Body of pancreas (tissue), 4 donors: ENCODE measurements at regions not wholly inside any gene's neighbourhood (a gene's known extent, or its start where the extent isn't known, plus 50 kb on each side); places are given as distances from the start of the nearest gene placed in this dataset.

Experiments used
- ATAC-seq: fragments of 150-250 bp; one replicate; pipeline ENCODE4 v1.9.1; 2016
- DNase-seq, 4 donors: peaks; one replicate each; pipeline ENCODE4 v3.0.0-alpha.2; 2019
- H3K27ac ChIP-seq, 4 donors: fragments of 200-600 bp; sonication (generic); 1 replicate in 3 of 4; 2 replicates in 1 of 4; pipeline versions ENCODE4 v1.5.1 to v1.6.1; 2016 to 2019; ENCODE audit warnings: mild to moderate bottlenecking in 1 of 4, mixed read lengths in 1 of 4, moderate library complexity in 1 of 4
- H3K27me3 ChIP-seq, 2 donors: fragments of 200-600 bp; sonication (generic); one replicate each; pipeline ENCODE4 v1.6.0; 2016; ENCODE audit warnings: mild to moderate bottlenecking in 1 of 2
- H3K36me3 ChIP-seq, 2 donors: fragments of 200-600 bp; sonication (generic); replicated peaks in 1 of 2; 2 replicates each; pipeline ENCODE4 v1.5.1; 2016; ENCODE audit warnings: low read depth in 2 of 2; ENCODE audit not compliant: insufficient read depth in 1 of 2
- H3K4me1 ChIP-seq: fragments of 200-600 bp; sonication (generic); one replicate; pipeline ENCODE4 v1.6.0; 2016
- H3K4me3 ChIP-seq, 2 donors: fragments of 200-600 bp; sonication (generic); 1 replicate in 1 of 2; 2 replicates in 1 of 2; pipeline ENCODE4 v1.5.1; 2016 to 2019
- H3K9me3 ChIP-seq, 3 donors: fragments of 200-600 bp; sonication (generic); 1 replicate in 2 of 3; 2 replicates in 1 of 3; pipeline ENCODE4 v1.5.1; 2016
- CTCF ChIP-seq, 7 experiments: fragments of 450-650 bp in 4 of 7; fragments of 200-600 bp in 3 of 7; sonication (generic) in 3 of 7; IDR thresholded peaks; one replicate each; pipeline ENCODE4 v1.5.1; 2016 to 2019; ENCODE audit warnings: antibody characterized with exemption in 7 of 7
- POLR2A ChIP-seq, 3 donors: fragments of 450-650 bp; IDR thresholded peaks; one replicate each; pipeline ENCODE4 v1.6.1; 2016; ENCODE audit warnings: antibody characterized with exemption in 3 of 3, mild to moderate bottlenecking in 2 of 3
- WGBS, 2 donors: methylation state at CpG; one replicate each; pipeline ENCODE4 v1.1.5; 2017; 5-methylcytosine and 5-hydroxymethylcytosine counted together
- intact Hi-C: fragments of 100-400 bp; cut with DNase I; formaldehyde crosslinking; loops from one replicate; pipeline ENCODE4 v1.15.1; 2023

DNA sequence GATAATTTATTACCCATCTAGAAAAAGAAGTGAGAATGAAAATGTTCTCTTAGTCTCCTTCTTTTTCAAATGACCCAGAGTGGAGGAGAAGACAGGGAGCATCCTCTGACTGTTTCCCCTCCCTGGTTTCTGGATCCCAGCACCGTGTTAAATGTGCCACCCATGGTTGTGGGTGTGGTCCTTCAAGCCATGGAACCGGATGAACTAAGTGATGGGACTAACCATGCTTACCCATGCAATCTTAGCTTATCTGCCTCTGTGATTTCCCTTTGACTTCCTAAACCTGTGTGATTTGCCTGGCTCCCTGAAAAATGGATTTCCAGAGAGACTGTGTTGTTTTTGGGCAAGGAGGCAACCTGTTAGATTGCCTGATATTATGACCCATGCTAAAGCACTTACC lies 437.1 kb downstream of the MAGEB5 start:
- Histone ChIP-seq H3K27me3 (no peaks in the 10 kb centered on the region), H3K4me1 (no peaks in the 10 kb centered on the region), H3K4me3 (no peak overlapping the region), H3K9me3 (peaks cover 0 to 6% (median 0%) of the 10 kb centered on the region in 3 donors), H3K36me3 (no peaks in the 10 kb centered on the region), H3K27ac (no peak overlapping the region)
- TF ChIP-seq CTCF (IDR thresholded peaks at IDR 0.05) (no peak), POLR2A (IDR thresholded peaks at IDR 0.05) (no peak)
- WGBS, 2 donors, result 73% methylated on average over 2 of the region's 2 CpGs; no CpG with 5 or more reads in 1 of the 2 donors
- ATAC-seq (no peak), DNase-seq (no peak)
- intact Hi-C loops, result no loop called here

- intact Hi-C loops, result no loop called here
- Histone ChIP-seq H3K9me3 (peaks cover 0 to 6% (median 0%) of the 10 kb centered on the region in 3 donors), H3K4me1 (no peaks in the 10 kb centered on the region), H3K36me3 (no peaks in the 10 kb centered on the region), H3K4me3 (no peak overlapping the region), H3K27me3 (no peaks in the 10 kb centered on the region), H3K27ac (no peak overlapping the region)
- DNase-seq (no peak), ATAC-seq (no peak)
- TF ChIP-seq POLR2A (IDR thresholded peaks at IDR 0.05) (no peak), CTCF (IDR thresholded peaks at IDR 0.05) (no peak)
Observed at GRCh38 chrX:26651755-26652154, 435.8 kb downstream of the MAGEB5 start.

- Histone ChIP-seq H3K27ac (no peak overlapping the region), H3K36me3 (no peaks in the 10 kb centered on the region), H3K9me3 (peaks cover 0 to 6% (median 0%) of the 10 kb centered on the region in 3 donors), H3K27me3 (no peaks in the 10 kb centered on the region), H3K4me1 (no peaks in the 10 kb centered on the region), H3K4me3 (no peak overlapping the region)
- TF ChIP-seq CTCF (IDR thresholded peaks at IDR 0.05), result peak in 1 of 7 experiments; percentile 9
- TF ChIP-seq POLR2A (IDR thresholded peaks at IDR 0.05), result no peak
- intact Hi-C loops, result no loop called here
- no peak for DNase-seq
- ATAC-seq, result no peak
- 42 to 57% methylated on average over 6 to 7 of the region's 7 CpGs for WGBS, 2 donors
Observed at GRCh38 chrX:26649534-26649933, 433.6 kb downstream of the MAGEB5 start.

DNA sequence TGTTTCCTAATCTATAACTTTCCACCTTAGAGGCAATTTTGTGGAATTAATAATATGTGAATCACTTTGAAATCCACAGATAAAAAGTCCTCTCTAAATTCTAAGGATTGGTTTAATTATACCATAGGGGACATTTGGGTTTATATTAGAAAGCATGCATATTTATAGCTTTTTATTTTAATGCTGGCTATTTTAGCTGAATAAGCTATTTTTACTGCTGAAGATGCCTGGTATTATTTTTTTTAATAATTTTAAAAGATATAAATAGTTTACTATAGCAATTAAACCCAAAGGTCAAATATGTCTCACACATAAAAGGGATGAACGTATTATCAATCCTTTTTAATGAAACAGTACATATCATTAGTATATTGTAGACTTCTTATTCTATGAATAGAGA lies 415.4 kb downstream of the MAGEB5 start:
- 85 to 100% methylated on average over 1 of the region's 1 CpG for WGBS, 2 donors
- no peaks in the 10 kb centered on the region for H3K36me3 ChIP-seq
- no peak overlapping the region for H3K4me3 ChIP-seq
- intact Hi-C loops, result no loop called here
- H3K4me1 ChIP-seq, result no peaks in the 10 kb centered on the region
- DNase-seq (no peak), ATAC-seq (no peak)
- TF ChIP-seq CTCF (IDR thresholded peaks at IDR 0.05), result no peak
- TF ChIP-seq POLR2A (IDR thresholded peaks at IDR 0.05), result no peak
- H3K27ac ChIP-seq, result no peak overlapping the region
- no peaks in the 10 kb centered on the region for H3K9me3 ChIP-seq
- H3K27me3 ChIP-seq, result no peaks in the 10 kb centered on the region

GRCh38 chrX:26613956-26614355 lies 398.0 kb downstream of the MAGEB5 start:
- ATAC-seq, result no peak
- H3K27me3 ChIP-seq, result no peaks in the 10 kb centered on the region
- H3K4me1 ChIP-seq, result no peaks in the 10 kb centered on the region
- TF ChIP-seq CTCF (IDR thresholded peaks at IDR 0.05) (no peak), POLR2A (IDR thresholded peaks at IDR 0.05) (no peak)
- no peaks in the 10 kb centered on the region for H3K36me3 ChIP-seq
- no peaks in the 10 kb centered on the region for H3K9me3 ChIP-seq
- no peak overlapping the region for H3K4me3 ChIP-seq
- 73 to 76% methylated on average over 2 of the region's 2 CpGs for WGBS, 2 donors
- H3K27ac ChIP-seq, result no peak overlapping the region
- no peak for DNase-seq
- intact Hi-C loops, result no loop called here
